CD14-positive monocyte (primary cell): ENCODE measurements at regions not wholly inside any gene's neighbourhood (a gene's known extent, or its start where the extent isn't known, plus 50 kb on each side); places are given as distances from the start of the nearest gene placed in this dataset.

ENCODE experiments used
- DNase-seq, 3 donors: peaks; one replicate each; pipeline ENCODE4 v3.0.0-alpha.2; 2011 to 2022
- H2AFZ ChIP-seq: 2 replicates; pipeline ENCODE4 v1.6.0; 2012; ENCODE audit warnings: mild to moderate bottlenecking, low read depth, low read length, inconsistent platforms; ENCODE audit not compliant: insufficient read depth, poor library complexity, severe bottlenecking
- H3K27ac ChIP-seq, 2 donors: 1 replicate in 1 of 2; 2 replicates in 1 of 2; pipeline ENCODE4 v1.5.1; 2012 to 2013; ENCODE audit warnings: low read length in 2 of 2, control low read depth in 1 of 2, inconsistent platforms in 1 of 2, low read depth in 1 of 2, mild to moderate bottlenecking in 1 of 2
- H3K27me3 ChIP-seq, 2 donors: one replicate each; pipeline versions ENCODE4 v1.6.0 to v1.6.1; 2011 to 2013; ENCODE audit warnings: low read length in 2 of 2; ENCODE audit not compliant: control insufficient read depth in 2 of 2, insufficient read depth in 2 of 2
- H3K36me3 ChIP-seq, 2 donors: replicated peaks in 1 of 2; 1 replicate in 1 of 2; 2 replicates in 1 of 2; pipeline versions ENCODE4 v1.5.1 to v1.6.1; 2012 to 2013; ENCODE audit warnings: low read length in 2 of 2, control low read depth in 1 of 2, inconsistent platforms in 1 of 2, mild to moderate bottlenecking in 1 of 2; ENCODE audit not compliant: insufficient read depth in 2 of 2, control insufficient read depth in 1 of 2
- H3K4me1 ChIP-seq, 2 donors: 1 replicate in 1 of 2; 2 replicates in 1 of 2; pipeline versions ENCODE4 v1.5.1 to v1.6.1; 2012 to 2013; ENCODE audit warnings: low read length in 2 of 2, control low read depth in 1 of 2, inconsistent platforms in 1 of 2, mild to moderate bottlenecking in 1 of 2, moderate library complexity in 1 of 2; ENCODE audit not compliant: insufficient read depth in 2 of 2, control insufficient read depth in 1 of 2
- H3K4me2 ChIP-seq: replicated peaks from 2 replicates; pipeline ENCODE3; 2012; ENCODE audit warnings: low read length, moderate library complexity, mild to moderate bottlenecking; ENCODE audit not compliant: poor library complexity, severe bottlenecking; ENCODE audit errors: extremely low read depth
- H3K4me3 ChIP-seq, 3 experiments: fragments of 200-600 bp in 1 of 3; sonication (generic) in 1 of 3; replicated peaks in 1 of 3; 1 replicate in 2 of 3; 2 replicates in 1 of 3; pipeline ENCODE4 v1.5.1; 2011 to 2013; ENCODE audit warnings: low read length in 3 of 3, mild to moderate bottlenecking in 3 of 3, control low read depth in 2 of 3, low read depth in 2 of 3, inconsistent platforms in 1 of 3, moderate library complexity in 1 of 3
- H3K79me2 ChIP-seq: 2 replicates; pipeline ENCODE4 v1.6.0; 2012; ENCODE audit warnings: mild to moderate bottlenecking, control low read depth, inconsistent platforms, low read length, moderate library complexity; ENCODE audit not compliant: insufficient read depth
- H3K9ac ChIP-seq: 2 replicates; pipeline ENCODE4 v1.6.0; 2017; ENCODE audit warnings: low read length, mild to moderate bottlenecking; ENCODE audit not compliant: insufficient read depth, poor library complexity, severe bottlenecking
- H3K9me3 ChIP-seq, 2 donors: replicated peaks in 1 of 2; 1 replicate in 1 of 2; 2 replicates in 1 of 2; pipeline versions ENCODE4 v1.5.1 to v1.6.1; 2012 to 2013; ENCODE audit warnings: low read length in 2 of 2, control low read depth in 1 of 2; ENCODE audit not compliant: control insufficient read depth in 1 of 2, insufficient read depth in 1 of 2
- H4K20me1 ChIP-seq: 2 replicates; pipeline ENCODE4 v1.6.0; 2012; ENCODE audit warnings: mild to moderate bottlenecking, low read length, control low read depth, moderate library complexity; ENCODE audit not compliant: insufficient read depth
- H3K27ac Mint-ChIP-seq, 7 donors: one replicate each; pipeline ENCODE4 v1.8.0; 2020; ENCODE audit warnings: mild to moderate bottlenecking in 7 of 7, mixed read lengths in 7 of 7, moderate library complexity in 6 of 7, inconsistent platforms in 2 of 7
- H3K27me3 Mint-ChIP-seq, 3 donors: one replicate each; pipeline ENCODE4 v1.8.0; 2021 to 2022; ENCODE audit warnings: low read depth in 3 of 3, mild to moderate bottlenecking in 3 of 3, mixed read lengths in 3 of 3, moderate library complexity in 3 of 3, inconsistent platforms in 1 of 3
- H3K36me3 Mint-ChIP-seq, 2 donors: one replicate each; pipeline ENCODE4 v1.8.0; 2020; ENCODE audit warnings: mixed read lengths in 2 of 2, inconsistent platforms in 1 of 2, mild to moderate bottlenecking in 1 of 2
- H3K4me1 Mint-ChIP-seq: one replicate; pipeline ENCODE4 v1.8.0; 2020; ENCODE audit warnings: mild to moderate bottlenecking, mixed read lengths
- H3K4me3 Mint-ChIP-seq, 2 donors: one replicate each; pipeline ENCODE4 v1.8.0; 2020; ENCODE audit warnings: mild to moderate bottlenecking in 2 of 2, mixed read lengths in 2 of 2, moderate library complexity in 1 of 2
- H3K9me3 Mint-ChIP-seq, 7 donors: one replicate each; pipeline ENCODE4 v1.8.0; 2020 to 2022; ENCODE audit warnings: mixed read lengths in 7 of 7, mild to moderate bottlenecking in 6 of 7, moderate library complexity in 6 of 7, inconsistent platforms in 2 of 7
- WGBS: methylation state at CpG from one replicate; pipeline ENCODE4 v1.1.5; 2013; ENCODE audit warnings: missing lambda C conversion rate; ENCODE audit not compliant: insufficient coverage; 5-methylcytosine and 5-hydroxymethylcytosine counted together
- intact Hi-C, 2 donors: fragments of 100-400 bp; cut with micrococcal nuclease; formaldehyde crosslinking; loops; one replicate each; pipeline versions ENCODE4 v1.15.0 to v1.15.1; 2023
- TF ChIP-seq, protein P1 (sequence below): fragments of 200-600 bp; IDR thresholded peaks from one replicate; pipeline ENCODE4 v1.8.0; 2022; ENCODE audit warnings: antibody characterized with exemption, mild to moderate bottlenecking

- no peaks in the 10 kb centered on the region for H3K4me1 ChIP-seq
- H4K20me1 ChIP-seq: no peaks in the 10 kb centered on the region
- H3K9me3 Mint-ChIP-seq: peaks cover 0 to 12% (median 2%) of the 10 kb centered on the region in 7 donors
- H3K4me1 Mint-ChIP-seq: no peaks in the 10 kb centered on the region
- no peak for DNase-seq
- H3K27me3 Mint-ChIP-seq: no peaks in the 10 kb centered on the region
- H3K79me2 ChIP-seq: no peaks in the 10 kb centered on the region
- H3K4me2 ChIP-seq: no peak overlapping the region
- no peak overlapping the region for H3K4me3 Mint-ChIP-seq
- H3K9me3 ChIP-seq: peaks cover 0 to 3% of the 10 kb centered on the region in 2 donors
- 100% methylated on average over 1 of the region's 4 CpGs for WGBS
- H3K27me3 ChIP-seq: no peaks in the 10 kb centered on the region
- no peak overlapping the region for H3K27ac Mint-ChIP-seq
- H3K4me3 ChIP-seq: no peak overlapping the region
- intact Hi-C loops: no loop called here
- H3K27ac ChIP-seq: no peak overlapping the region
- H3K9ac ChIP-seq: no peak overlapping the region
- H3K36me3 Mint-ChIP-seq: no peaks in the 10 kb centered on the region
- TF ChIP-seq, protein P1, sequence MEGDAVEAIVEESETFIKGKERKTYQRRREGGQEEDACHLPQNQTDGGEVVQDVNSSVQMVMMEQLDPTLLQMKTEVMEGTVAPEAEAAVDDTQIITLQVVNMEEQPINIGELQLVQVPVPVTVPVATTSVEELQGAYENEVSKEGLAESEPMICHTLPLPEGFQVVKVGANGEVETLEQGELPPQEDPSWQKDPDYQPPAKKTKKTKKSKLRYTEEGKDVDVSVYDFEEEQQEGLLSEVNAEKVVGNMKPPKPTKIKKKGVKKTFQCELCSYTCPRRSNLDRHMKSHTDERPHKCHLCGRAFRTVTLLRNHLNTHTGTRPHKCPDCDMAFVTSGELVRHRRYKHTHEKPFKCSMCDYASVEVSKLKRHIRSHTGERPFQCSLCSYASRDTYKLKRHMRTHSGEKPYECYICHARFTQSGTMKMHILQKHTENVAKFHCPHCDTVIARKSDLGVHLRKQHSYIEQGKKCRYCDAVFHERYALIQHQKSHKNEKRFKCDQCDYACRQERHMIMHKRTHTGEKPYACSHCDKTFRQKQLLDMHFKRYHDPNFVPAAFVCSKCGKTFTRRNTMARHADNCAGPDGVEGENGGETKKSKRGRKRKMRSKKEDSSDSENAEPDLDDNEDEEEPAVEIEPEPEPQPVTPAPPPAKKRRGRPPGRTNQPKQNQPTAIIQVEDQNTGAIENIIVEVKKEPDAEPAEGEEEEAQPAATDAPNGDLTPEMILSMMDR: no peak
- no peak overlapping the region for H2AFZ ChIP-seq
- no peaks in the 10 kb centered on the region for H3K36me3 ChIP-seq
These were observed 301.4 kb upstream of the AADAT start for GRCh38 chr4:170391066-170391740.

DNA sequence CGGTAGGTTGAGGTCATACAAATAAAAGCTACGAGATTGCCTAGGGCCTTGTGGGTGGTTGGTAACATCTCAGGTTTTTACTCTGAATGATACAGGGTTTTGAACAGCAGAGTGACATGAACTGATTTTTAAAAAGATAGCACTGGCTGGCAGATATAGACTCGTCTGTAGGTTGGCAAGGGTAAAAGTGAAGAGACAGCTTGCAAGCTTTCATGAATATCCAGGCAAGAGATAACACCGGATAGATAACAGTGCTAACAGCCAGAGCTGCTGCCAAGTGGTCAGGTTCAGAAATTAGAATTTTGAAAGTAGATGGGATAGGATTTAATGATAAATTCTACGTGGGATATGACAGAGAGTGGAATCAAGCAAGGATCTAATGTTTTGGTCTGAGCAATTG is 299.7 kb upstream of the AADAT start:
- Mint-ChIP-seq H3K36me3 (no peaks in the 10 kb centered on the region), H3K27ac (no peak overlapping the region), H3K4me3 (no peak overlapping the region), H3K4me1 (no peaks in the 10 kb centered on the region), H3K9me3 (peaks cover 0 to 13% (median 2%) of the 10 kb centered on the region in 7 donors), H3K27me3 (no peaks in the 10 kb centered on the region)
- TF ChIP-seq, protein P1: no peak
- H3K4me1 ChIP-seq: no peaks in the 10 kb centered on the region
- H2AFZ ChIP-seq: no peak overlapping the region
- no peak overlapping the region for H3K4me3 ChIP-seq
- peaks cover 0 to 8% of the 10 kb centered on the region in 2 donors for H3K9me3 ChIP-seq
- H3K79me2 ChIP-seq: no peaks in the 10 kb centered on the region
- H3K27ac ChIP-seq: no peak overlapping the region
- no peaks in the 10 kb centered on the region for H4K20me1 ChIP-seq
- 48% methylated on average over 4 of the region's 5 CpGs for WGBS
- no peak overlapping the region for H3K9ac ChIP-seq
- DNase-seq: no peak
- intact Hi-C loops: no loop called here
- no peaks in the 10 kb centered on the region for H3K36me3 ChIP-seq
- H3K27me3 ChIP-seq: no peaks in the 10 kb centered on the region
- no peak overlapping the region for H3K4me2 ChIP-seq
